Fibroblast of lung (primary cell): ENCODE measurements at regions not wholly inside any gene's neighbourhood (a gene's known extent, or its start where the extent isn't known, plus 50 kb on each side); places are given as distances from the start of the nearest gene placed in this dataset.

Experiments used
- EZH2 ChIP-seq: IDR thresholded peaks from 2 replicates; pipeline ENCODE4 v1.5.1; 2012; ENCODE audit warnings: low read length, control low read depth, mild to moderate bottlenecking; ENCODE audit errors: missing control alignments
- TF ChIP-seq, protein P1 (sequence below), 2 donors: IDR thresholded peaks in 1 of 2; conservative IDR thresholded peaks in 1 of 2; 1 replicate in 1 of 2; 2 replicates in 1 of 2; pipeline ENCODE4 v1.5.1; 2011 to 2012; ENCODE audit warnings: low read length in 2 of 2, control low read depth in 1 of 2, inconsistent platforms in 1 of 2, low read depth in 1 of 2, mild to moderate bottlenecking in 1 of 2

DNA sequence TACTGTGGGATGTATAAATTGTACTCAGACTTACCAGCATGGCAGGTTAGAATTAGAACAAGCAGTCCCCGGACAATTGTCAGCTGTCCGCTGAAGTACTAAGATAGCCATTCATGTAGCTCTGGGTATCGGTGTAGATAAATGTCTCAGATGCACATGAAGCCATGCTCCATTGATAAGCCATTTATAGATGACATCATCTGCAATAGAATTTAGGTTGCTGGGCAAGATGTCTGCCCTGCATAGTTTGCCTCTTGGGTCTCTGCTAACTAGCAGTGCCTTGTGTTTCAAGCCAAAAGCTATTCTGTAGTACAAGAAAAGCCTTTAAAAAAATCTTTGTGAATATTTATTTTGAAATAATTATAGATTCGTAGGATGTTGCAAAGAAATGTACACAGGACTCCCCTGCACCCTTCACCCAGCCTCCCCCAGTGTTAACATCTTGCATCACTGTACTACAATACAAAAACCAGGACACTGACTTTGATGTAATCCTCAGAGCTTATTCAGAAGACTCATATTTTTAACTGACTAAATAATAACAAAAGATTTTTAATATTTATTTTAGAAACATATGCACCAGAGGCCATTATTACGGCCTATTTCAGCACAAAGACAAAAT, 220.6 kb upstream of the THRB start:
- TF ChIP-seq, protein P1, sequence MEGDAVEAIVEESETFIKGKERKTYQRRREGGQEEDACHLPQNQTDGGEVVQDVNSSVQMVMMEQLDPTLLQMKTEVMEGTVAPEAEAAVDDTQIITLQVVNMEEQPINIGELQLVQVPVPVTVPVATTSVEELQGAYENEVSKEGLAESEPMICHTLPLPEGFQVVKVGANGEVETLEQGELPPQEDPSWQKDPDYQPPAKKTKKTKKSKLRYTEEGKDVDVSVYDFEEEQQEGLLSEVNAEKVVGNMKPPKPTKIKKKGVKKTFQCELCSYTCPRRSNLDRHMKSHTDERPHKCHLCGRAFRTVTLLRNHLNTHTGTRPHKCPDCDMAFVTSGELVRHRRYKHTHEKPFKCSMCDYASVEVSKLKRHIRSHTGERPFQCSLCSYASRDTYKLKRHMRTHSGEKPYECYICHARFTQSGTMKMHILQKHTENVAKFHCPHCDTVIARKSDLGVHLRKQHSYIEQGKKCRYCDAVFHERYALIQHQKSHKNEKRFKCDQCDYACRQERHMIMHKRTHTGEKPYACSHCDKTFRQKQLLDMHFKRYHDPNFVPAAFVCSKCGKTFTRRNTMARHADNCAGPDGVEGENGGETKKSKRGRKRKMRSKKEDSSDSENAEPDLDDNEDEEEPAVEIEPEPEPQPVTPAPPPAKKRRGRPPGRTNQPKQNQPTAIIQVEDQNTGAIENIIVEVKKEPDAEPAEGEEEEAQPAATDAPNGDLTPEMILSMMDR (conservative IDR thresholded peaks at IDR 0.05 in 1 of 2, IDR thresholded peaks at IDR 0.05 in 1 of 2; ENCODE audit: low read depth in 1 of 2, low read length in 2 of 2), result no peak
- TF ChIP-seq EZH2, result no peak
